GM18499 (cell line): ENCODE measurements at regions not wholly inside any gene's neighbourhood (a gene's known extent, or its start where the extent isn't known, plus 50 kb on each side); places are given as distances from the start of the nearest gene placed in this dataset.
"Not testable (repeated sequence)": the region's sequence is repeated elsewhere in the genome, so short reads cannot be mapped to it uniquely, and the experiment has no call there.

Experiments
- ATAC-seq: cut with Tn5 transposase; IDR thresholded peaks from one replicate; pipeline ENCODE4 v1.9.1; 2021; ENCODE audit warnings: moderate number of reproducible peaks; ENCODE audit not compliant: insufficient read depth, unreplicated experiment

DNA sequence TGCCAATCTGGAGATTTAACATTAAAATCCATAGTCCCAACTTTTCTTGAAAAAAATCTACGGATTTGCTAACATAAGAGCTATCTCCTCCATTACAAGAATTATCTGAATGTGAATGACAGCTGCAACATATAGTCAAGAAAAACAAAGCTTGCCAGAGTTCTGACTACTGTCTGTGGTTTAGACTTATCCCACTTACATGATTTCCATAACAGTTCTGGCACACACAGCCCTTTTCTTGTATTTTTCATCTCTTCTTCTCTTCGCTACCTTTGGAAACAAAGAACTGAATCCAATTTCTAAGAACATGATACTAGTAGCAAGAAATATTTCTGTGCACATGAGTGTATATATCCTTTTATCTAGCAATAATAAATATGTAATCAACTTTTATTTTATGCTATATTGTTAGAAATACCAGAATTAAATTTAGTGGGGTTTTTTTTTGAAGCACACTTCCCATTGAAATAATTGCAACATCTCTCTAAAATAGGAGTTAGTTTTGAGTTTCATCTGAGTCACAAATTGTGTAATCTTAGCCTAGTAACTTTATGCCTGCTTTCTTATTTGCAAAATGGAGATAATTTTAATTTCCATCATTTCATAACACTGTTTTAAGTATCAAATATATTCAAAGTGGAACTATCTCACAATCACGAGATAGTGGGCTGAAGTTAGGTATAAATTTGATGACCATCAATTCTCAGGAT is 1217.6 kb downstream of the JRKL start:
- no peak for ATAC-seq

DNA sequence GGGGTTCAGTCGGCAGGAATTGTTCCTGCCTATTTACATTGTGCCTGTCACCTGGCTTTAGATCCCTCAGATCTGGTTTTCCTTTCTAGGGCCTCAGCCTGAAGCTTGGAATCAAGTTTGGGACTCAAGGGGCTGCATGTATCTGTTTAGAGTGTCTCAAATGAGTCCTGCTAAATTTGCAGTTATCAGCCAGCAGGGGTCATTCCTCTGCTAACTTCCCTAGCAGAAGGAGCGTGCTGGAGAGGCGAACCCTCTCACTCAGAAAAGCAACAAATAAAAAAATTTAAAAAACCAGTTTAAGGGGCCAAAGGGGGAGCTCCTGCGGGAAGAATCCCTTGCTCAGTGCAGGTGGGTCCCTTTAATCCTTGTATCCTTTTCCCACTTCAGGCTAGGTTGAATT is 1220.2 kb downstream of the JRKL start:
- no peak for ATAC-seq

DNA sequence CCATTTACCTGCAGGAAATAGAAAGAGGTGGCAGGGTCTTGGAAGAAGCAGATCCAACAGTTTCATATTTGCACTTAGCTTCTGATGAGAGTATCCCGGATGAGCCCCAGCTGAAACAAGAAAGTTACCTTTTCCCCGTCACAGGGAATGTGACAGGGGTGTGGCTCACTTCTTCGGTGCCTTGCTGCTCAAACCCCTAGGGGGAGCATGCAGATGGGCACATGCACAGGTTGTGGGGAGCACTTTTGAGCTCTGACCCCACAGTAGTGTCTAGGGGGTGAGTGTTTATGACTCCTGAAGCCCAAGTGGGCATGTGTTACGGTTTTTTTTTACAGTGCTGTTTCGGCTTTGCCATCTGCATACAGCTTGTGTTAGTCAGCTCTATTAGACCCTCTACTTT is 1221.0 kb downstream of the JRKL start:
- no peak for ATAC-seq

DNA sequence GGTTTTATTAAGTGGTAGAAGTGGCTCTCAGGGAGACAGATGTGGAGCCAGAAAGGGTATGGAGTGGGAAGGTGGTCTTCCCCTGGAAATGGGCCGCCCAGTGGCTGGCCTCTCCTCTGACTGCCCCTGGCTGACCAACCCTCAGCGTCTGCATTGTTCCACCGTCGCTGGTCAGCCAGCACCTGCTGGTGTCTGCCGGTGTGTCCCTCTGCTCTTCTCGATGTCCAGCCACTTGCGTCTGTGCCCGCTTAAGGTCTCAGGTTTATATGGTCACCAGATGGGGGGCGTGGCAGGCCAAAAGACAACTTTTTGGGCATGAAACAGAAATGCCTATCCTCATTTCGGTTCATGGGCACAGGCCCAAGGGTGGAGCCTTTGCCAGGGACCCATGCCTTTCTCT is 1221.5 kb downstream of the JRKL start:
- ATAC-seq = no peak

GRCh38 chr11:97614606-97615005 is 1224.8 kb downstream of the JRKL start:
- ATAC-seq = no peak

GRCh38 chr11:97615546-97615945 is 1225.7 kb downstream of the JRKL start:
- ATAC-seq = no peak

- ATAC-seq = no peak
Measured at GRCh38 chr11:97617031-97617430, 1227.2 kb downstream of the JRKL start.

GRCh38 chr11:97620007-97620406 is 1230.2 kb downstream of the JRKL start:
- ATAC-seq = no peak

GRCh38 chr11:97621282-97621681 is 1231.5 kb downstream of the JRKL start:
- ATAC-seq = no peak

- no peak for ATAC-seq
Measured at GRCh38 chr11:97622795-97623194, 1233.0 kb downstream of the JRKL start.

GRCh38 chr11:97636741-97637140 is 1246.9 kb downstream of the JRKL start:
- not testable (repeated sequence) for ATAC-seq

GRCh38 chr11:97637701-97638100 is 1247.9 kb downstream of the JRKL start:
- ATAC-seq = no peak

DNA sequence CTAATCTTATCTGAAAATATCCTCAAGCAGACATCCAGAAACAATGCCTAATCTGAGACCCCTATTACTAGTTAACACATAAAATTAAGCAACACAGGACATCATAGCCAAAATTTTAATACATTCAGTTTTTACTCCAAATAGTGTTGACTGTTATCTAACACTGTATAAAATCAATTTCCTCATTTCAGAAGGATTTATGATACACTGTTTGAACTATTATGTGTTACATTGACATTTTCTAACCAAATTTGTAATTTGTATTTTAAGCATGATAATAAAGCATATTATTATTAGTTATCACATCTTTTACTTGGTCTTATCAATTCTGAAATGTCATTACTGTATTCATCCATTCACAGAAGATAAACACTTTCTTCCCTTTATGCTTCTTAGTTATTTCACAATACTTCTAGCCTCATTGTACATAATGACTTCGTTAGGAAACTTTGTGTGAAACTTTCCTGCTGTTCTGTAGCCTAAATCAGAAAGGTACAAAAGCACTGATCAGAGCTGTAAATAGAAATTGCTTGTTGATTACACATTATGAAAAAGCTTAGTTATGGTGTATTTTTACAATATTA is 1248.9 kb downstream of the JRKL start:
- no peak for ATAC-seq

GRCh38 chr11:97641988-97642387 is 1252.2 kb downstream of the JRKL start:
- ATAC-seq = no peak

GRCh38 chr11:97645736-97646135 is 1255.9 kb downstream of the JRKL start:
- ATAC-seq = no peak

DNA sequence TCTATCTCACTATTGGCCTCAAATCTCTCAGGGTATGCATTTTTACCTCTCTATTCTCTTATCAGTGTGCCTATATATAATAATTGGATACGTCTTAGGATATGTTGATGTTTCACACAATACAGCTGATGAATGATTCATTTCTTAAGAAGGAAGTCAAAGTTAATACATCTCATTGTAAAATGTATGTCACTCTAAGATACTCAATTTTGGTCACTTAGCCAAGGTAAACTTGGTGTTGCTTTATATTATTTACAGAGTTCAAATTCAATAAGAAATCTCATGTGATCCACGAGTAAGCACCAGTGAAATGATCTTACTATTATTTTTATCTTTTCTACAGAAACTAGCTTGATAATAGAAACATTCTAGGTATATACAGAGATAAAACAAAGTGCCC is 1266.5 kb downstream of the JRKL start:
- no peak for ATAC-seq

DNA sequence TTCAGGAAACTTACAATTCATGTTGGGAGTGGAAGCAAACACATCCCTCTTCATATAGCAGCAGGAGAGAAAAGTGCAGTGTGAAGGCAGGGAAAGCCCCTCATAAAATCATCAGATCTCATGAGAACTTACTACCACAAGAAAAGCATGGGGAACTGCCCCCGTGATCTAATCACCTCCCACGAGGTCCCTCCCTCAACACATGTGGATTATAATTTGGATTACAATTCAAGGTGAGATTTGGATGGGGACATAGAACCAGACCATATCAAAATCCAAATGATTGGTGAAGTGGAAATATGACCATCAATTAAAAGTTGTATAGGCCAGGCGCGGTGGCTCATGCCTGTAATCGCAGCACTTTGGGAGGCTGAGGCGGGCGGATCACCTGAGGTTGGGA is 1268.0 kb downstream of the JRKL start:
- no peak for ATAC-seq

DNA sequence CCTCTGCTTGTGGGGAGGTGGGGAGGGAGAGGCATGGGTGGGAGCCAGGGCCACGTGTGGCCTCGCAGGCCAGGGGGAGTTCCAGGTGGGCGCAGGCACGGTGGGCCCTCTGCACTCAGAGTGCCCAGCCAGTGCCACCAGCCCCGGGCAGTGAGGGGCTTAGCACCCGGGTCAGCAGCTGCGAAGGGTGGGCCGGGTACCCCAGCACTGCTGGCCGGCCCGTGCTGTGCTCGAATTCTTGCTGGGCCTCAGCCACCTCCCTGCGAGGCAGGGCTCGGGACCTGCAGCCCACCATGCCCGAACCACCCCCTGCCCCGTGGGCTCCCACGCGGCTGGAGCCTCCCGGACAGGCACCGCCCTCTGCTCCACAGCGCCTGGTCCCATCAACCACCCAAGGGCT is 1277.2 kb downstream of the JRKL start:
- ATAC-seq = no peak

DNA sequence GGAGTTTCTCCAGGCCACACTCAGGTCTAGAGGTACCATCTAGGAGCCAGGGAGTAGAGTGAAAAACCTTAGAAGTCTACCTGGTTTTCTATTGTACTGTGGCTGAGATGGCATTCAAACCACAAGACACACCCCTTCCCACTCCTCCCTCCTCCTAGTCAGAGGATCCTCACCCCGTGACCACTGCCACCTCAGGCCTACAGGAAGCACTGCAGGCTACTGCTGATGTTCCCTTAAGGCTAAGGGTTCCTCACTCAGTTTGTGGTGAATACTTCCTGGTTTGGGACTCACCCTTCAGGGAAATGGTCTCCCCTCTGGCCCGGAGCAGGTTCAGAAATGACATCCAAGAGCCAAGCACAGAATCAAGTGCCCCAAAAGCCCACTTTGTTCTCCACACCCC is 1293.9 kb downstream of the JRKL start:
- ATAC-seq = no peak

DNA sequence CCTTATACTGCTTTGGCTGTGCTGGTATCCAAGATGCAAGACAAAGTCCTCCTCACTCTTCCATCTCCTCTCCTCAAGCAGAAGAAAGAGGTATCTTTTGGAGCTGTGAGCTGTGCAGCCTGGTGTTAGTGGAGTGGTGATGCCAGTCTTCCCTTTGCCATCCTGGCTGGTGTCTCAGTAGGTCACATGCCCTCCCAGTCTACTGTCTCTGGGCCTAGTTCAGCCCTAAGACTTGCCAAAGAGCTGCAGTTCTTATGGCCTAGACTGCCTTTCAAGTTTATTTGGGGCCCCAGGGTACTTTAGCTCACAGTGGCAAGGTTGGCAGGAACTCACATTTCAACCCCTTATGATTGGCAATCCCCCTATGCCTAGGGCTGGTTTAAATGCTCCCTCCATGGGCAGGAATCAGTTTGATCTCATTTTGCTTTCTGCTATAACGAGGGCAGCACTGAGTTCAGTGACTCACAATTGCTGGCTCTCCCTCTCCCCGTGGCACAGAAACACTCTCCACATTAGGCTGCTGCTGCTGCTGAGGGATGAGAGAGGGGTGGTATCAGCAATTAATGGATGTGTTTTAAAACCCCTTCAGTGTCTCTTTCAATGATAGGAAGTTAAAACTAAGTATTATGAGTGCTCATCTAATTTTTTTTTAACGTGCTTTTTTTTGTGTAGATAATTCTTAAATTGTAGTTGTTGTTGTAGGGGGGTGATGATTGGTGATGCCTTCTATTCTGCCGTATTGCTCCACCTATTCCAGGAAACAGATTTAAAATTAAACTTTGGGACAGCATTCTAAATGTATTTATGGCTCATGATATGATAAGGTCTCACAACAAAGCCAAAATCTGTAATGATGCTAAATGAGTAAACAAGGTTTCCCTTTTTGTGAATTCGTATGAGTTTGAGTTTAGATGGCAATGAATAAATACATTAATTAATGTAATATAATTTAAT is 1295.0 kb downstream of the JRKL start:
- ATAC-seq = no peak

DNA sequence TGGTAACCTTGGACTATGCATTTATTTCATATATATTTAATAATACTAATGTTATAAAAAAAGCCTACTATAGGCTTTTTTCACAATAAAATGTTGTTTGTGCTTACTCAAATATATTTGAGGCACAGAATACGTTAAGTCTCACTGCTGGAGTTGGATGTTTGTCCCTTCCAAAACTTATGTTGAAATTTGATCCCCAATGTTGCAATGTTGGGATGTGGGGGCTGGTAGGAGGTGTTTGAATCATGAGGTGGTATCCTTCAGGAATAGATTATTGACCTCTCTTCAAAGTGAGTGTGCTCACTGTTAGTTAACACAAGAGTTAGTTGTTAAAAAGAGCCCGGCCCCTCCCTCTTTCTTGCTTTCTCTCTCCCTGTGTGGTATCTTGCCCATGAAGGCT is 1295.9 kb downstream of the JRKL start:
- no peak for ATAC-seq
